DND-41 (cell line): ENCODE measurements at regions not wholly inside any gene's neighbourhood (a gene's known extent, or its start where the extent isn't known, plus 50 kb on each side); places are given as distances from the start of the nearest gene placed in this dataset.

Source experiments
- ATAC-seq: fragments of 200-7000 bp; cut with Tn5 transposase; 3 replicates; pipeline ENCODE4 v1.9.1; 2021; ENCODE audit warnings: low read depth; ENCODE audit not compliant: insufficient read depth
- DNase-seq: peaks from one replicate; pipeline ENCODE4 v3.0.0-alpha.2; 2020
- H2AFZ ChIP-seq: 2 replicates; pipeline ENCODE4 v1.6.0; 2012; ENCODE audit warnings: low read depth, low read length
- H3K27ac ChIP-seq: 2 replicates; pipeline ENCODE4 v1.5.1; 2012; ENCODE audit warnings: low read length, inconsistent platforms
- H3K27me3 ChIP-seq: fragments of 200-600 bp; sonication (generic); 2 replicates; pipeline ENCODE4 v1.6.0; 2012; ENCODE audit warnings: low read length, mild to moderate bottlenecking, inconsistent platforms; ENCODE audit not compliant: insufficient read depth, poor library complexity
- H3K36me3 ChIP-seq: 2 replicates; pipeline ENCODE4 v1.5.1; 2012; ENCODE audit warnings: low read length, inconsistent platforms; ENCODE audit not compliant: insufficient read depth
- H3K4me1 ChIP-seq: 2 replicates; pipeline ENCODE4 v1.5.1; 2012; ENCODE audit warnings: mild to moderate bottlenecking, low read length; ENCODE audit not compliant: insufficient read depth
- H3K4me2 ChIP-seq: 2 replicates; pipeline ENCODE4 v1.6.0; 2012; ENCODE audit warnings: mild to moderate bottlenecking, moderate library complexity, low read length, inconsistent platforms; ENCODE audit not compliant: insufficient read depth
- H3K4me3 ChIP-seq, 2 experiments: fragments of 200-600 bp in 1 of 2; shearing (Covaris generic) in 1 of 2; 2 replicates each; pipeline ENCODE4 v1.5.1; 2012 to 2016; ENCODE audit warnings: inconsistent platforms in 2 of 2, low read length in 2 of 2, mild to moderate bottlenecking in 2 of 2, low read depth in 1 of 2, moderate library complexity in 1 of 2
- H3K79me2 ChIP-seq: 2 replicates; pipeline ENCODE4 v1.6.0; 2012; ENCODE audit warnings: low read length, inconsistent platforms; ENCODE audit not compliant: insufficient read depth
- H3K9ac ChIP-seq: 2 replicates; pipeline ENCODE4 v1.6.0; 2012; ENCODE audit warnings: low read depth, mild to moderate bottlenecking, inconsistent platforms, low read length, moderate library complexity
- H3K9me3 ChIP-seq: 2 replicates; pipeline ENCODE4 v1.5.1; 2012; ENCODE audit warnings: low read length, moderate library complexity, mild to moderate bottlenecking, inconsistent platforms; ENCODE audit not compliant: insufficient read depth, severe bottlenecking
- H4K20me1 ChIP-seq: 2 replicates; pipeline ENCODE4 v1.6.0; 2012; ENCODE audit warnings: low read length; ENCODE audit not compliant: insufficient read depth
- CTCF ChIP-seq: IDR thresholded peaks from 2 replicates; pipeline ENCODE4 v1.5.1; 2012; ENCODE audit warnings: borderline replicate concordance, low read length, moderate library complexity, mild to moderate bottlenecking; ENCODE audit not compliant: poor library complexity, severe bottlenecking; ENCODE audit errors: extremely low read depth
- EZH2 ChIP-seq: IDR thresholded peaks from 3 replicates; pipeline ENCODE4 v1.6.1; 2012; ENCODE audit warnings: borderline replicate concordance, low read depth, mild to moderate bottlenecking, moderate library complexity, low read length, inconsistent platforms; ENCODE audit not compliant: severe bottlenecking

GRCh38 chr9:78863531-78863930 lies 566.6 kb downstream of the PSAT1 start:
- no peak overlapping the region for H3K9ac ChIP-seq
- H4K20me1 ChIP-seq = no peaks in the 10 kb centered on the region
- no peak overlapping the region for H3K4me2 ChIP-seq
- ATAC-seq (no peak), DNase-seq (no peak)
- no peak overlapping the region for H3K27ac ChIP-seq
- H3K27me3 ChIP-seq = no peaks in the 10 kb centered on the region
- no peaks in the 10 kb centered on the region for H3K9me3 ChIP-seq
- no peaks in the 10 kb centered on the region for H3K4me1 ChIP-seq
- TF ChIP-seq EZH2 = no peak
- TF ChIP-seq CTCF = no peak
- no peak overlapping the region for H3K4me3 ChIP-seq
- no peaks in the 10 kb centered on the region for H3K79me2 ChIP-seq
- H3K36me3 ChIP-seq = no peaks in the 10 kb centered on the region
- no peak overlapping the region for H2AFZ ChIP-seq

- H3K9me3 ChIP-seq = no peaks in the 10 kb centered on the region
- H4K20me1 ChIP-seq = no peaks in the 10 kb centered on the region
- H2AFZ ChIP-seq = no peak overlapping the region
- H3K4me1 ChIP-seq = no peaks in the 10 kb centered on the region
- TF ChIP-seq EZH2 (no peak), CTCF (no peak)
- DNase-seq (no peak), ATAC-seq (no peak)
- H3K9ac ChIP-seq = no peak overlapping the region
- H3K27ac ChIP-seq = no peak overlapping the region
- no peaks in the 10 kb centered on the region for H3K79me2 ChIP-seq
- no peaks in the 10 kb centered on the region for H3K36me3 ChIP-seq
- no peak overlapping the region for H3K4me3 ChIP-seq
- H3K27me3 ChIP-seq = no peaks in the 10 kb centered on the region
- H3K4me2 ChIP-seq = no peak overlapping the region
Observed at GRCh38 chr9:78865737-78866136, 568.8 kb downstream of the PSAT1 start.

- no peak overlapping the region for H3K27ac ChIP-seq
- TF ChIP-seq CTCF = no peak
- TF ChIP-seq EZH2 = no peak
- H2AFZ ChIP-seq = no peak overlapping the region
- no peaks in the 10 kb centered on the region for H3K79me2 ChIP-seq
- DNase-seq (no peak), ATAC-seq (no peak)
- no peaks in the 10 kb centered on the region for H3K36me3 ChIP-seq
- no peaks in the 10 kb centered on the region for H3K9me3 ChIP-seq
- H3K4me3 ChIP-seq = no peak overlapping the region
- H3K27me3 ChIP-seq = no peaks in the 10 kb centered on the region
- H3K4me1 ChIP-seq = no peaks in the 10 kb centered on the region
- no peaks in the 10 kb centered on the region for H4K20me1 ChIP-seq
- H3K9ac ChIP-seq = no peak overlapping the region
- no peak overlapping the region for H3K4me2 ChIP-seq
Observed at GRCh38 chr9:78866207-78867132, 569.5 kb downstream of the PSAT1 start.
